Caco-2 (cell line): ENCODE measurements at regions not wholly inside any gene's neighbourhood (a gene's known extent, or its start where the extent isn't known, plus 50 kb on each side); places are given as distances from the start of the nearest gene placed in this dataset.

Experiments
- BruUV-seq: library from RNA; stranded (reverse); fragments of 400-500 nt; replicated peaks from 2 replicates; lab custom pipeline; 2021; lab: Mats Ljungman, UMichigan
- CTCF ChIA-PET: fragments of 300-600 bp; sonication (Branson Sonifier 250); formaldehyde crosslinking; loops from one replicate; lab custom pipeline; 2022; ENCODE audit warnings: antibody characterized with exemption; lab: Charles Lee
- POLR2A ChIA-PET: fragments of 300-600 bp; sonication (Branson Sonifier 250); formaldehyde crosslinking; loops from one replicate; lab custom pipeline; 2022; ENCODE audit warnings: antibody characterized with exemption; lab: Charles Lee
- DNase-seq, 2 experiments: peaks; one replicate each; pipeline versions ENCODE4 v3.0.0 to v3.0.0-alpha.2; 2020 to 2022
- H3K27me3 ChIP-seq: replicated peaks from 2 replicates; pipeline ENCODE4 v1.6.0; 2011; ENCODE audit warnings: low read length; ENCODE audit not compliant: control insufficient read depth, insufficient read depth
- H3K36me3 ChIP-seq: 2 replicates; pipeline ENCODE4 v1.5.1; 2011; ENCODE audit warnings: low read length; ENCODE audit not compliant: control insufficient read depth, insufficient read depth
- H3K4me1 ChIP-seq: fragments of 250-450 bp; sonication (Bioruptor Pico); 2 replicates; pipeline ENCODE4 v1.5.1; 2020; ENCODE audit warnings: mild to moderate bottlenecking
- H3K4me3 ChIP-seq: 2 replicates; pipeline ENCODE4 v1.5.1; 2011; ENCODE audit warnings: low read depth, mild to moderate bottlenecking, control low read depth, low read length
- H3K9me3 ChIP-seq: fragments of 250-450 bp; sonication (Bioruptor Pico); 2 replicates; pipeline ENCODE4 v1.5.1; 2020; ENCODE audit warnings: mild to moderate bottlenecking, moderate library complexity
- H3K27ac Mint-ChIP-seq: one replicate; pipeline ENCODE4 v1.8.0; 2022; ENCODE audit warnings: mixed read lengths; ENCODE audit not compliant: unreplicated experiment
- H3K27me3 Mint-ChIP-seq: one replicate; pipeline ENCODE4 v1.8.0; 2022; ENCODE audit warnings: mixed read lengths; ENCODE audit not compliant: insufficient read depth, unreplicated experiment
- H3K36me3 Mint-ChIP-seq: one replicate; pipeline ENCODE4 v1.8.0; 2022; ENCODE audit warnings: mild to moderate bottlenecking, mixed read lengths; ENCODE audit not compliant: insufficient read depth, unreplicated experiment
- H3K4me1 Mint-ChIP-seq: one replicate; pipeline ENCODE4 v1.8.0; 2022; ENCODE audit warnings: low read depth, mixed read lengths; ENCODE audit not compliant: unreplicated experiment
- H3K4me3 Mint-ChIP-seq: one replicate; pipeline ENCODE4 v1.8.0; 2022; ENCODE audit warnings: mild to moderate bottlenecking, moderate library complexity, mixed read lengths; ENCODE audit not compliant: unreplicated experiment
- H3K9me3 Mint-ChIP-seq: one replicate; pipeline ENCODE4 v1.8.0; 2022; ENCODE audit warnings: mixed read lengths; ENCODE audit not compliant: unreplicated experiment
- CTCF ChIP-seq, 2 experiments: fragments of 200-600 bp in 1 of 2; IDR thresholded peaks; 1 replicate in 1 of 2; 2 replicates in 1 of 2; pipeline versions ENCODE4 v1.5.1 to v1.8.0; 2011 to 2022; ENCODE audit warnings: antibody characterized with exemption in 1 of 2, control low read depth in 1 of 2, inconsistent platforms in 1 of 2, low read depth in 1 of 2, low read length in 1 of 2, mild to moderate bottlenecking in 1 of 2, moderate library complexity in 1 of 2; ENCODE audit not compliant: insufficient read depth in 1 of 2, severe bottlenecking in 1 of 2, unreplicated experiment in 1 of 2
- intact Hi-C: fragments of 100-400 bp; cut with micrococcal nuclease; formaldehyde crosslinking; loops from one replicate; pipeline ENCODE4 v1.10.0; 2022; ENCODE audit not compliant: unreplicated experiment

DNA sequence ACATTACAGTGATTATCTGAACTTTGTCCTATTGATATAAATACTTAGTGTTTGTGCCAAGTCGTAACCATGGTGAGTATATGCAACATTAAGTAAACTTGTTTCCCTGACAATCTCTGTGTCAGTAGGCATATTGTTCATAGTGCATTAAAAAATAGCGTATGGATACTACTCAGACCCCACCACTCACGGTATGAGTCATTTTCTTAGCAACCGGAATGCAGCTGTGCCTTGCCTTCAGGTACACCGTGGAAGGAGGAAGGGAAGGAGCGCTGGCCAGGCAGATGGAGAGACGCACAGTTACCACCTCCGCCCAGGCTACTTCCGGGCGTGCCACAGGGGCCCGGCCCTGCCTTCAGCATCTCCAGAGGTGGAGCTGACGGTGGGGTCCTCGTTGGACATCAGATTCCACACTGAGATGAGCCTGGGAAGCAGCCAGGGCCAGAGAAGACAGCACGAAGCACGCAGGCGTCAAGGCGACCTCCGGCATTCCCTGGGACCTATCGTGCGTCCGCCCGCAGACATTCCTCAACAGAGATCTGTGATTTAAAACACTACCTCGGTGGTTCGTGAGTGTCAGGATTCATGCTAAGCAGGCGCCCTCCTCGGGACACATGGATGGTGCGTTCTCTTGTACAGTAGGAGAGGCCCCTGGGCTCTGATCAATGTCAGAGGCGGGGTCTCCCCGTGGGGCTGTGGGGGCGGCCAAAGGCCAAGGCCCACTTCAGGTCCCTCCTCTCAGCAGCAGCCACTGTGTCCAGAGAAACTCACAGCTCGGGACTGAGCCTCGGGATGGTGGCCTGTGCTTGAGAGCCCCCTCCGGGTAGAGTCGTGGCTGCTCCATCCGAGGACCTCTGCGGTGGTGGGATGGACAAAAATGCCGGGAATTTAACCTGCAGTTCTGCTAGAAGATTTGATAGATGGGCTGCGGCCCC lies 82.2 kb upstream of the HDAC4 start:
- Histone ChIP-seq H3K9me3 (no peaks in the 10 kb centered on the region), H3K4me1 (no peaks in the 10 kb centered on the region), H3K27me3 (no peaks in the 10 kb centered on the region), H3K36me3 (no peaks in the 10 kb centered on the region), H3K4me3 (no peak overlapping the region)
- no peaks in the 10 kb centered on the region for H3K4me1 Mint-ChIP-seq
- intact Hi-C loops = no loop called here
- DNase-seq = no peak
- TF ChIP-seq CTCF (IDR thresholded peaks at IDR 0.05; ENCODE audit: insufficient read depth in 1 of 2, low read depth in 1 of 2, low read length in 1 of 2, severe bottlenecking in 1 of 2, unreplicated experiment in 1 of 2) = no peak
- no peak overlapping the region for H3K27ac Mint-ChIP-seq
- POLR2A ChIA-PET = no interaction called here
- H3K4me3 Mint-ChIP-seq = no peak overlapping the region
- no TSS peak for BruUV-seq
- no peaks in the 10 kb centered on the region for H3K9me3 Mint-ChIP-seq
- CTCF ChIA-PET = no interaction called here
- peaks cover 7% of the 10 kb centered on the region for H3K27me3 Mint-ChIP-seq
- H3K36me3 Mint-ChIP-seq = no peaks in the 10 kb centered on the region

DNA sequence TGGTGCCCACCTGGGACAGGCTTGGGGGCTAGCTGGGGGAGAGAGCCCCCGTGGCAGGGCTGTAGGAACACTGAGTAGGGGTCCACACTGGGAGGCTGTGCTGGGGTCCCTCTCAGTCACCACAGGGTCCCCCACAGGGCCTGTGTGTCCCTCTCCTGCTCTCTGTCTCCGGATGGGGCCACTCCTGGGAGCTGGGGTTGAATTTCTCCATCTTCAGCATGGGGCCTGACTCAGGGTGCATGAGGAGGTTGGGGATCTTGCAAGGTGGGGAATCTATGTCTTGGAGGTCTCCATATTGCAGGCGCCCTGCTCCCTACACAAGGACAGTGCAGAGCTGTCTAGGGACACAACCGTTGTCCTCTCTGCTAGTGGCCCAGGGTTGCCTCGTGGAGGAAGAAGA lies 78.7 kb upstream of the HDAC4 start:
- TF ChIP-seq CTCF (IDR thresholded peaks at IDR 0.05; ENCODE audit: insufficient read depth in 1 of 2, low read depth in 1 of 2, low read length in 1 of 2, severe bottlenecking in 1 of 2, unreplicated experiment in 1 of 2) = no peak
- H3K27ac Mint-ChIP-seq = no peak overlapping the region
- Histone ChIP-seq H3K4me1 (no peaks in the 10 kb centered on the region), H3K4me3 (no peak overlapping the region), H3K9me3 (no peaks in the 10 kb centered on the region), H3K36me3 (no peaks in the 10 kb centered on the region), H3K27me3 (no peaks in the 10 kb centered on the region)
- no peak for DNase-seq
- CTCF ChIA-PET = no interaction called here
- H3K9me3 Mint-ChIP-seq = no peaks in the 10 kb centered on the region
- H3K4me3 Mint-ChIP-seq = no peak overlapping the region
- intact Hi-C loops = no loop called here
- no peaks in the 10 kb centered on the region for H3K4me1 Mint-ChIP-seq
- BruUV-seq = no TSS peak
- POLR2A ChIA-PET = no interaction called here
- H3K27me3 Mint-ChIP-seq = peaks cover 8% of the 10 kb centered on the region
- no peaks in the 10 kb centered on the region for H3K36me3 Mint-ChIP-seq

DNA sequence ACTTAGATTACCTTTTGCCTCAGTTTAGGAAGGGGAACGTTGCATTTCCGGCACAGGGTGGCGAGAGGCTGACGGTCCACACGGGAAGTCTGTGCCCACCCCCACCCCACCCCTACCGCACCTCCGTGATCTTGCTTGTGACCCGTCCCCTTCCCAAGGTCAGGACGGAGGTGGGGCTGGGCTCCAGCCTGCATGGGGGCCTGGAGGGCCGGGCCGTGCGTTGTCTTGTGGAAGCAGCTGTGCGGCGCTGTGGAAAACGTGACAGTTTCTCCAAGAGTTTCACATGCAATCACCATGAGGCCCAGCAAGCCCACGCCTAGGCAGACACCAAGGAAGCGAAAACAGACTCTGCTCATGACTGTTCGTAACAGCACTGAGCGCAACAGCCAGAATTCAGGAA lies 76.8 kb upstream of the HDAC4 start:
- no peaks in the 10 kb centered on the region for H3K27me3 ChIP-seq
- H3K9me3 ChIP-seq = no peaks in the 10 kb centered on the region
- no peak for TF ChIP-seq CTCF (IDR thresholded peaks at IDR 0.05; ENCODE audit: insufficient read depth in 1 of 2, low read depth in 1 of 2, low read length in 1 of 2, severe bottlenecking in 1 of 2, unreplicated experiment in 1 of 2)
- Mint-ChIP-seq H3K27ac (no peak overlapping the region), H3K27me3 (peaks cover 14% of the 10 kb centered on the region), H3K9me3 (no peaks in the 10 kb centered on the region), H3K4me3 (no peak overlapping the region), H3K4me1 (no peaks in the 10 kb centered on the region), H3K36me3 (no peaks in the 10 kb centered on the region)
- no peaks in the 10 kb centered on the region for H3K4me1 ChIP-seq
- no TSS peak for BruUV-seq
- H3K36me3 ChIP-seq = no peaks in the 10 kb centered on the region
- DNase-seq = no peak
- no peak overlapping the region for H3K4me3 ChIP-seq
- ChIA-PET CTCF (no interaction called here), POLR2A (no interaction called here)
- intact Hi-C loops = no loop called here
